ENCODE measurements at regions not wholly inside any gene's neighbourhood (a gene's known extent, or its start where the extent isn't known, plus 50 kb on each side); places are given as distances from the start of the nearest gene placed in this dataset.

- peak; percentile 88 for DNase-seq
Measured at GRCh38 chr6:113596387-113597230, 260.5 kb upstream of the MARCKS start.

- DNase-seq = no peak
Measured at GRCh38 chr6:113597231-113597583, 259.9 kb upstream of the MARCKS start.

GRCh38 chr6:113598786-113599185 is 258.4 kb upstream of the MARCKS start:
- DNase-seq = no peak

- DNase-seq = no peak
Measured at GRCh38 chr6:113599444-113599843, 257.7 kb upstream of the MARCKS start.

GRCh38 chr6:113600551-113601339 is 256.4 kb upstream of the MARCKS start:
- no peak for DNase-seq

GRCh38 chr6:113607821-113608545 is 249.2 kb upstream of the MARCKS start:
- no peak for DNase-seq

GRCh38 chr6:113610377-113610988 is 246.7 kb upstream of the MARCKS start:
- DNase-seq = no peak

- no peak for DNase-seq
Measured at GRCh38 chr6:113616701-113617274, 240.4 kb upstream of the MARCKS start.

- no peak for DNase-seq
Measured at GRCh38 chr6:113619077-113619476, 238.1 kb upstream of the MARCKS start.

GRCh38 chr6:113620386-113620785 is 236.8 kb upstream of the MARCKS start:
- DNase-seq = no peak

GRCh38 chr6:113622254-113622653 is 234.9 kb upstream of the MARCKS start:
- no peak for DNase-seq

- no peak for DNase-seq
Measured at GRCh38 chr6:113623129-113623528, 234.0 kb upstream of the MARCKS start.

GRCh38 chr6:113625850-113626249 is 231.3 kb upstream of the MARCKS start:
- DNase-seq = no peak

GRCh38 chr6:113626475-113626874 is 230.7 kb upstream of the MARCKS start:
- DNase-seq = no peak

- no peak for DNase-seq
Measured at GRCh38 chr6:113627480-113627879, 229.7 kb upstream of the MARCKS start.

GRCh38 chr6:113629256-113629655 is 227.9 kb upstream of the MARCKS start:
- DNase-seq = no peak

- DNase-seq = peak; percentile 16
Measured at GRCh38 chr6:113629975-113630737, 227.0 kb upstream of the MARCKS start.

- no peak for DNase-seq
Measured at GRCh38 chr6:113630738-113631535, 226.2 kb upstream of the MARCKS start.

GRCh38 chr6:113631666-113632065 is 225.5 kb upstream of the MARCKS start:
- DNase-seq = no peak

- peak; percentile 40 for DNase-seq
Measured at GRCh38 chr6:113632220-113632864, 224.8 kb upstream of the MARCKS start.

Data from NCI-H2171 (cell line).